Mesenchymal stem cell (in vitro differentiated cells and primary cell): ENCODE measurements at regions not wholly inside any gene's neighbourhood (a gene's known extent, or its start where the extent isn't known, plus 50 kb on each side); places are given as distances from the start of the nearest gene placed in this dataset.

Experiments used
- DNase-seq: peaks from one replicate; pipeline ENCODE4 v3.0.0-alpha.2; 2013
- H2AFZ ChIP-seq: one replicate; pipeline ENCODE4 v1.6.1; 2013; ENCODE audit warnings: low read depth, mild to moderate bottlenecking, control low read depth, inconsistent platforms, low read length, moderate library complexity
- H2AK5ac ChIP-seq: 2 replicates; pipeline ENCODE4 v1.6.1; 2013; ENCODE audit warnings: low read length, moderate library complexity, mild to moderate bottlenecking, inconsistent platforms; ENCODE audit not compliant: severe bottlenecking
- H2BK120ac ChIP-seq: one replicate; pipeline ENCODE4 v1.6.1; 2013; ENCODE audit warnings: low read depth, mild to moderate bottlenecking, inconsistent platforms, low read length, moderate library complexity
- H2BK12ac ChIP-seq, 2 experiments: one replicate each; pipeline ENCODE4 v1.6.1; 2013; ENCODE audit warnings: inconsistent platforms in 2 of 2, low read length in 2 of 2, mild to moderate bottlenecking in 2 of 2, moderate library complexity in 2 of 2, control low read depth in 1 of 2
- H2BK15ac ChIP-seq: one replicate; pipeline ENCODE4 v1.6.1; 2013; ENCODE audit warnings: mild to moderate bottlenecking, low read depth, inconsistent platforms; ENCODE audit not compliant: poor library complexity, severe bottlenecking
- H2BK5ac ChIP-seq: 2 replicates; pipeline ENCODE4 v1.6.1; 2013; ENCODE audit warnings: low read depth, mild to moderate bottlenecking, low read length, control low read depth, inconsistent platforms; ENCODE audit not compliant: poor library complexity, severe bottlenecking
- H3K14ac ChIP-seq, 2 experiments: one replicate each; pipeline ENCODE4 v1.6.1; 2013; ENCODE audit warnings: inconsistent platforms in 2 of 2, low read length in 2 of 2, control low read depth in 1 of 2, mild to moderate bottlenecking in 1 of 2, moderate library complexity in 1 of 2
- H3K18ac ChIP-seq, 2 experiments: one replicate each; pipeline ENCODE4 v1.6.1; 2013; ENCODE audit warnings: inconsistent platforms in 2 of 2, low read length in 2 of 2, control low read depth in 1 of 2, low read depth in 1 of 2, mild to moderate bottlenecking in 1 of 2
- H3K23ac ChIP-seq, 2 experiments: one replicate each; pipeline ENCODE4 v1.6.1; 2013; ENCODE audit warnings: inconsistent platforms in 2 of 2, low read length in 2 of 2, mild to moderate bottlenecking in 2 of 2, moderate library complexity in 2 of 2, control low read depth in 1 of 2
- H3K27ac ChIP-seq: 2 replicates; pipeline ENCODE4 v1.5.1; 2013; ENCODE audit warnings: mild to moderate bottlenecking, moderate library complexity, low read length, control low read depth, inconsistent platforms; ENCODE audit not compliant: poor library complexity, severe bottlenecking
- H3K27me3 ChIP-seq, 2 experiments: 2 replicates each; pipeline versions ENCODE4 v1.6.1 to v1.7.0; 2013; ENCODE audit warnings: low read length in 2 of 2, mild to moderate bottlenecking in 2 of 2, moderate library complexity in 2 of 2, control low read depth in 1 of 2, inconsistent platforms in 1 of 2; ENCODE audit not compliant: control insufficient read depth in 1 of 2, insufficient read depth in 1 of 2
- H3K36me3 ChIP-seq, 2 experiments: 2 replicates each; pipeline versions ENCODE4 v1.6.1 to v1.7.0; 2013; ENCODE audit warnings: low read length in 2 of 2, control low read depth in 1 of 2, inconsistent platforms in 1 of 2, low read depth in 1 of 2, mild to moderate bottlenecking in 1 of 2; ENCODE audit not compliant: insufficient read depth in 2 of 2, control insufficient read depth in 1 of 2
- H3K4ac ChIP-seq, 2 experiments: one replicate each; pipeline ENCODE4 v1.6.1; 2013; ENCODE audit warnings: inconsistent platforms in 2 of 2, low read length in 2 of 2, mild to moderate bottlenecking in 2 of 2, moderate library complexity in 2 of 2, control low read depth in 1 of 2, low read depth in 1 of 2
- H3K4me1 ChIP-seq: 2 replicates; pipeline ENCODE4 v1.6.1; 2013; ENCODE audit warnings: low read depth, low read length, control low read depth; ENCODE audit not compliant: control insufficient read depth, insufficient read depth
- H3K4me2 ChIP-seq: 2 replicates; pipeline ENCODE4 v1.6.1; 2013; ENCODE audit warnings: low read length, mild to moderate bottlenecking, inconsistent platforms; ENCODE audit not compliant: poor library complexity, severe bottlenecking
- H3K4me3 ChIP-seq, 2 experiments: 2 replicates each; pipeline versions ENCODE4 v1.5.1 to v1.7.0; 2013; ENCODE audit warnings: low read length in 2 of 2, mild to moderate bottlenecking in 2 of 2, control low read depth in 1 of 2, low read depth in 1 of 2; ENCODE audit not compliant: insufficient read depth in 1 of 2
- H3K79me1 ChIP-seq: replicated peaks from 2 replicates; pipeline ENCODE4 v1.6.1; 2013; ENCODE audit warnings: mild to moderate bottlenecking, control low read depth, low read length, inconsistent platforms; ENCODE audit not compliant: poor library complexity, severe bottlenecking
- H3K9ac ChIP-seq: 2 replicates; pipeline ENCODE4 v1.7.0; 2013; ENCODE audit warnings: mild to moderate bottlenecking, low read length, moderate library complexity
- H3K9me3 ChIP-seq: 2 replicates; pipeline ENCODE4 v1.7.0; 2013; ENCODE audit warnings: mild to moderate bottlenecking, low read length; ENCODE audit not compliant: control insufficient read depth
- H4K8ac ChIP-seq: one replicate; pipeline ENCODE4 v1.6.1; 2013; ENCODE audit warnings: inconsistent platforms, mild to moderate bottlenecking, low read length, moderate library complexity
- H4K91ac ChIP-seq: one replicate; pipeline ENCODE4 v1.6.1; 2013; ENCODE audit warnings: mild to moderate bottlenecking, low read length, inconsistent platforms
- WGBS: methylation state at CpG from one replicate; pipeline ENCODE4 v1.1.7; 2013; ENCODE audit warnings: mixed read lengths; 5-methylcytosine and 5-hydroxymethylcytosine counted together

DNA sequence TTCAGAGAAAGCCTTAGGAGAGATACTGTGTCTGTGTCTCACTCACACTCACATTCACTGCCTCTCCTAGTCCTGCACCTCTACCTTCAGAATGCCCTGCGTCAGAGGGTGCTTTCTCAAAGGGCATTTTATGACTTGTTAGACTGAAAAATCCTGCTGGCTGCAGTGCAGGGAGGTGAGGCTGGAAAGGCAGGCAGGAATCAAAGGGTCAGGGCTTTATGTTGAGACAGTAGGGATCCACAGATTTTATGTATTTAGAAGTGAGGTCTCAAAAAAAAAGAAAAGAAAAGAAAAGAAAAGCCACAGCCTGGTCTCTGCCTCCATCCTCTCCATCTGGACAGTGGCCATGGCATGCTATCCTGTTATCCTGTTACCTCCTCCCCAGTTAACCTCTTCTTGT is 936.0 kb upstream of the SLC10A2 start:
- Histone ChIP-seq H3K9me3 (no peaks in the 10 kb centered on the region), H3K18ac (no peak overlapping the region), H3K27ac (no peak overlapping the region), H3K4ac (no peak overlapping the region), H3K4me2 (no peak overlapping the region), H4K91ac (no peak overlapping the region), H2BK120ac (peak overlapping the region; percentile 8), H3K27me3 (no peaks in the 10 kb centered on the region), H3K4me1 (no peaks in the 10 kb centered on the region), H2AK5ac (no peak overlapping the region), H3K79me1 (no peaks in the 10 kb centered on the region), H2AFZ (no peak overlapping the region), H3K23ac (no peak overlapping the region), H3K9ac (no peak overlapping the region), H3K14ac (no peak overlapping the region), H3K36me3 (no peaks in the 10 kb centered on the region), H4K8ac (no peak overlapping the region), H2BK15ac (no peak overlapping the region), H3K4me3 (no peak overlapping the region), H2BK12ac (no peak overlapping the region), H2BK5ac (no peak overlapping the region)
- 100% methylated on average over 1 of the region's 1 CpG for WGBS
- no peak for DNase-seq

DNA sequence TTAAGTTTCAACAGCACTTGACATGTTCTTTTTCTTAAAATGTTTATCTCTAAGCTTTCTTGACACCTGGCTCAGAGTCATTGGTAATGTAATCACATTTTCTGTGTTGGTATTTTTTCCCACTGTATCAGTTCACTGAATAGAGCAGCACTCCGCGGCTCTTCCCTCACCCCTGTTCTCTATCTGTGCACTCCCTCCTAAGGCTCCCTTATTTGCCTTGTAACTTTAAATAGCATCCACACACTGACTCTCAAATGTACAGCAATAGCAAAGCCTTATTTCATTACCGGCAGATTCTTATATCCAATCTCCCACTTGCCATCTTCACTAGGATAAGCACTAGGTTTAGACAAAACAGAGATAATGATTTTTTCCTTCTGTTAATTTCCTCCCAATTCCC is 935.5 kb upstream of the SLC10A2 start:
- Histone ChIP-seq H3K14ac (no peak overlapping the region), H4K8ac (no peak overlapping the region), H2AK5ac (no peak overlapping the region), H2AFZ (no peak overlapping the region), H3K36me3 (no peaks in the 10 kb centered on the region), H2BK120ac (no peak overlapping the region), H3K27me3 (no peaks in the 10 kb centered on the region), H3K18ac (no peak overlapping the region), H3K4me1 (no peaks in the 10 kb centered on the region), H3K4ac (no peak overlapping the region), H3K4me2 (no peak overlapping the region), H3K27ac (no peak overlapping the region), H3K4me3 (no peak overlapping the region), H2BK12ac (no peak overlapping the region), H3K23ac (no peak overlapping the region), H3K79me1 (no peaks in the 10 kb centered on the region), H2BK15ac (no peak overlapping the region), H2BK5ac (no peak overlapping the region), H3K9ac (no peak overlapping the region), H4K91ac (no peak overlapping the region), H3K9me3 (no peaks in the 10 kb centered on the region)
- 99% methylated on average over 3 of the region's 3 CpGs for WGBS
- no peak for DNase-seq

- Histone ChIP-seq H3K27ac (no peak overlapping the region), H4K8ac (no peak overlapping the region), H3K4ac (no peak overlapping the region), H4K91ac (no peak overlapping the region), H3K9ac (no peak overlapping the region), H3K79me1 (no peaks in the 10 kb centered on the region), H3K4me3 (no peak overlapping the region), H3K18ac (no peak overlapping the region), H2BK15ac (no peak overlapping the region), H2BK5ac (no peak overlapping the region), H2BK12ac (no peak overlapping the region), H3K9me3 (no peaks in the 10 kb centered on the region), H3K27me3 (no peaks in the 10 kb centered on the region), H3K14ac (no peak overlapping the region), H2AFZ (no peak overlapping the region), H3K4me2 (no peak overlapping the region), H3K36me3 (no peaks in the 10 kb centered on the region), H3K23ac (no peak overlapping the region), H2BK120ac (no peak overlapping the region), H2AK5ac (no peak overlapping the region), H3K4me1 (no peaks in the 10 kb centered on the region)
- no peak for DNase-seq
- WGBS: no CpG with 5 or more reads among the region's 4 CpGs
Measured at GRCh38 chr13:103996733-103997132, 930.5 kb upstream of the SLC10A2 start.

- Histone ChIP-seq H2BK5ac (no peak overlapping the region), H3K14ac (no peak overlapping the region), H2AFZ (no peak overlapping the region), H3K4ac (no peak overlapping the region), H3K9me3 (no peaks in the 10 kb centered on the region), H3K27me3 (no peaks in the 10 kb centered on the region), H2BK12ac (no peak overlapping the region), H3K4me1 (no peaks in the 10 kb centered on the region), H3K4me2 (no peak overlapping the region), H3K27ac (no peak overlapping the region), H4K8ac (no peak overlapping the region), H2BK120ac (no peak overlapping the region), H3K9ac (no peak overlapping the region), H2BK15ac (no peak overlapping the region), H3K23ac (no peak overlapping the region), H3K79me1 (no peaks in the 10 kb centered on the region), H3K18ac (no peak overlapping the region), H3K36me3 (no peaks in the 10 kb centered on the region), H4K91ac (no peak overlapping the region), H3K4me3 (no peak overlapping the region), H2AK5ac (no peak overlapping the region)
- no CpG with 5 or more reads among the region's 3 CpGs for WGBS
- DNase-seq: no peak
Measured at GRCh38 chr13:103983948-103984347, 917.7 kb upstream of the SLC10A2 start.
